ENCODE measurements at regions not wholly inside any gene's neighbourhood (a gene's known extent, or its start where the extent isn't known, plus 50 kb on each side); places are given as distances from the start of the nearest gene placed in this dataset.

DNA sequence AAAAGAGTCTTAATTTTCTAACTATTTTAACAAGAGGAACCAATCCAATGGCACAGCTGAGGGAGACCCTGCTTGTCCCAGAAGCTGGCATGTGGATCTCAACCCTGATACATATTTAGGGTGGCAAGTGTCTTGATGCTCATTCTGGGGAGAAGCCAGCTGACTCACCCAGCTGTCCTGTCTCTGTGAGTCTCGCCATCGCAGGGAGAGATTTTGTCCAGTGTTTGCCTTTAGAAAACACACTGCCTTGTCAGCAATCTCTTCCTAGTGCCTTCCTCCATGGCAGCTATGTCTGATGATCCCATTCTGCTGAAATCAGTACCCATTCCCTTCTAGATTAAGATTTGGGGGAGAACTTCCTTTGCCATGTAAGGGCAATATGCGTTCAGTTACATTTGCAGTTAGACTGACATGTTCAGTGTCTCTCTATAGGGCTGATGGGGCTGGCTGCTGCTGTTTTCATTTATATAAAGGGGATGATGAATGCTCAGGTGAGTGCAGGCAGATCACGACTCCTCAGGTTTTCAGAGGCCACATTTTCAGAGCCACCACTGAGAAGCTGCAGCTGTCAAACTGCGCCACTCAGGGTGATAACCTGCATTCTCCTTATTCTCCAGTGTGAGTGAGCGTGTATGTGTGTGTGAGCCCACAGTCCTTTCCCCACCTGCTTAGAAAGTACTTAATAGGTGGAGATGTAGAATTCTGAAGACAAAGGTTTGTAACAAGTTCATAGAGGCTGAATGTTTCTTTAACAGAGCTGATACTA lies 217.0 kb downstream of the GAS1 start:
- no peak for DNase-seq (ENCODE audit: low read depth in 2 of 2)

DNA sequence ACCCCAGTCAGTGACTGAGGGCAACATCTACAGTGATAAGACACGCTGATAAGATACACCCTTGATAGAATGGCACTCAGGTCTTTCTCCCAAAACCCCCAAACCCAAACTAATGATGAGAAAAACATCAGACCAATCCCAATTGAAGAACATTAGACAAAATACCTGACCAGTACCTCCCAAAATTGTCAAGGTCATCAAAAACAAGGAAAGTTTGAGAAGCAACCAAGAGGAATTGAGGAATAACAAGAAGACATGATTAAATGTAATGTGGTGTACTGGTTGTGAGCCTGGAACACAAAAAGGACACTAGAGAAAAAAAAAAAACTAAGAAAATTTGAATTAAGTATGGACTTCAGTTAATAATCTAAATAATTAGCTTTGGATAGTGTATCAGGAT lies 222.8 kb downstream of the GAS1 start:
- no peak for DNase-seq (ENCODE audit: low read depth in 2 of 2)

DNA sequence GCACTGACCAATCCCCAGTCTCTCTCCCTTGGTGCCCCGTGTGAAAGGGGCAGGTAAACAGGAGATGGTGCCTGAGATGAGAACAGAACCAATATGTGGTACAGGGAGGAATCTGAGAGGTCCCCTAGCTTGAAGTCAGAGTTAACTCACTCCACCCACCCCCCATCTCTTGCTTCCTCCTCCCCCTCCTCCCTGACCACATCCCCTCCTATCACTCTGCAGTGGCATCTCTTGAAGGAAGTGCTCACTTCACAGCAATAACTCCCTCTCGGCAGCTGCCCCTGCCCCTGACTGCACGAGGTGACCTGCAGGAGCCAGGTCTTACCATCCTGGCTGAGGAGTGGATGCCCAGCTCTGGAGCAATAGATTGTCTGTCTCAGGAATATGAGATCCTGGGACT lies 224.0 kb downstream of the GAS1 start:
- DNase-seq (ENCODE audit: low read depth in 2 of 2), result no peak

DNA sequence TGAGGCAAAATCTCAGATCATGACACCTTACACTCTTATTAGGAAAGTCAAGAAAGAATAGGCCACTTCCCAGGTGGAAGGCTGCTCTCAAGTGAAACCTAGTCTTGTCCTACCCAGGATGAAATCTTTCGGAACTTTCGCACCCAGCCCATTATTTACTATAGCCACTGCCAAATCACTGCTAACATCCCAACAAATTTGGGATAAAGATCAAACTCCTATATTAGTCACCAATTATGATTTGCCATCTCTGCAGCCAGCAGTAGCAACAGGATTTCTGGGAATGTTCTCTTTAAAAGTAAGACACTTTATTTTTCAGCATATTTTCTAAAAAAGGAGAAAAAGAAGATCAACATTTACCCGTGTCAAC lies 224.6 kb downstream of the GAS1 start:
- no peak for DNase-seq (ENCODE audit: low read depth in 2 of 2)

DNA sequence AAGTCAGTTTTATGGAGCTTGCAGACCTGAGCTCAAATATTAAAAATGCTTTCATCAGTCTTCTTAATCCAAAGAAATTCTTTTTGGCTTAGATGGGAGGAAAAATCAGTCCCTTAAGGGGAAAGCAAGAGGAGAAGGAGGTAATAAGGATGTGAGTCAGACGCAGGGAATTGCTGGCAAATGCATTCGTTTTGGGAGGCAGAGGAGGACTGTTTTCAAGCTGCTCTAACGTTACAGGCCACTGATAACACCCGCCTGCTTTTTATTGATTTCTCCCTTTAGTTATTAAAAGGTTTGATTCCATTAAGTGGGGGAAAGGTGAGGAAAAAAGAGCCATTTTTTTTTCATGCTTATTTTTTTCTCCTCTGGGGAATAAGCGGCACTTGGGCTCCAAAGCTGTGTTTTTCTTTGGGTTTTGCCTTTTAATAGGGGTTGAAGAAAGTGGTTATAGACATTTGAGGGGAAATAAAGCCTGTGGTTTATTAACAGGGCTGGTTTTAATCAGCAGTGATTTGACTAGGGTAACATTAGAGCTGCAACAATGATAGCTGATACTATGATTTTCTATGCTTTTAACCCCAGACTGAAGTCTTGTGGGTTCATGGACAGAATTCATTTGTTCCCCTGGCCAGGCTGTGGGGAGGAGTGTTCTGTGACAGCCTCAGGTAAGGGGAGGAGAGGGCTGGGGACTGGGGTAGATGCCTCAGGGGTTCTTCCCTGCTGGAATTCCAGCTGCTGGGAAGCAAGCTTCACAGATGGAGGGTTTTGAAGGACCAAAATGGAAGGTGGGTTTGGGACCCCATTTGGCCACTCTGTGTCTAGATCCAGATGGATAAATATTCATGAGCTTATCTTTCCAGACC lies 225.2 kb downstream of the GAS1 start:
- no peak for DNase-seq (ENCODE audit: low read depth in 2 of 2)

DNA sequence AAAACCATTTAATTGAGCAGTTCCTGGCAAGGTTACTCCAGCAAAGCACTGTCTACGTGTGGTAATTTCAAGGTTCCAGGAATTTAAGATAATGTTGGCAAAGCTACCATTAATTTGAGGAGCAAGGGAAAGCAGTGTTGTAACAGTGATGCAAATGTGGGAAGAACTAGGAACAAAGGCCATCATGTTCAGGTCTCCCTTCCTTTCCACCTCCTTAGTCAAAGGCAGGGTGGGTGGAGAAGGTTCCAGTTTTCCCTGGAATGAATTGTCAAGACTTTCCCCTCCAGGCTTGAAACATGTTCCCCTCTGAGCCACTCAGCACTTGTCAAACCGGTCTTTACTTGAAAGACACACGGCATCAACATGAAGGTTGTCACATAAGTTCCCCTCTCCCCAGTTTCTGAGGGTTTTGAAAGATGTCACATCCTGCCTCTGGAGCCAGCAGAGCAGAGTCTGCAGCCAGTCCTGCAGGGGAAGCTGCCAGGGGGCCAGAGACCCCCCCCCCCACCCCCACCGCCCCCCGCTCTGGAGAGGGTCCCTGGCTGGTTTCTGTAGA lies 226.0 kb downstream of the GAS1 start:
- no peak for DNase-seq (ENCODE audit: low read depth in 2 of 2)

DNA sequence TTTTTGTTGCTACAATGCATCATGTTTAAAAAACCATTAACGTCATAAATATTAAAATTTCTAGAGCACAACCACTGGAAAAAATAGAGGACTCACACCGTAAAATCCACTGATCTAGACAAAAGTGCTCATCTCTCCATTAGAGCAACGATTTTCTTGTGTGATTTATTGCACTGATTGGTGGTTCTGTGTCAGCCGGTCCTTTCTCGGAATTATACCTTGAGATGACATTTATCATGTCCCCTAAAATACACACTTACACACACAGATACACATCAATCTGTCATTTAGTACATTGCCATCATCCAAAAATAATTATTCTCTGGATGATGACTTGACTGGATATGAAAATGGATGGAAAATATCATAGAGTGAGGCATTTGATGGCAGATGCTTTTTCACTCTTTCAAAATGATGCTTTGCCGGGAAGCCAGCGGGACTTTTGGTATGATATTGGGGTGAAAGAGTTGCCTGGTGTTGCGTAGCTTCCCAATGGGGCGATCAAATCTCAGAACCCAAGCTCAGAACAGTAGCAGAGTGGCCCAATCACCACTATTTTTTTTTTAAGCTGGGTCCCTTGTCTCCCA lies 226.6 kb downstream of the GAS1 start:
- no peak for DNase-seq (ENCODE audit: low read depth in 2 of 2)

DNA sequence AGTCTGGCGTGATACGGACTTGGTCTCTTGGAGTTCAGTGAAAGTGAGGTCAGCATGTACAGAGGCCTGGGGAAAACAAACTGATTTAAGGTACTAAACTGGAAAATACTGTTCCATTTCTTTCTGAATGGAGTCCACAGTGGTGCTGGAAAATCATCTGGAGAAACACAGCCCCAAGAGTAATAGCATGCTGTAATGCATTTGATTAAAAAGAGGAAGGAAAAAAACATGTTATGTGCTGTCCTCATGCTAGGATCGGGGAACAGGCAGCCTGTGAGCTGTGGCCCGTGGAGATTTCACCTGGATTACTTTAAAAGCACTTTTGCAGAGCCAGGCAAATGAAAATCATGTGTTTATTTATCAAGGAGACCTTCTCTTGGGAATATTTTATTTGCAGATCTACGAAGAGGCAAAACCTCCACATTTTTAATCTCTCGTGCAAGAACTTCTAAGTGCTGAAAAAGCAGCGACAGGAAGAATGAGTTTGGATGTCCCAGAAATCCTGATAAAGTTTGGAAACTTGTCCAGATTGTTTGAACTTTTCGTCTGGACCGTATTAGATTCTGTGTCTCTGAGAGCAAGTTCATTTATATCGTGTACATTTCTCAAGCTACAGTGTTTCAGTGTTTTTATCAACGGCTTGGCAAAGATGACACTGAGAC lies 228.8 kb downstream of the GAS1 start:
- DNase-seq (ENCODE audit: low read depth in 2 of 2), result no peak

DNA sequence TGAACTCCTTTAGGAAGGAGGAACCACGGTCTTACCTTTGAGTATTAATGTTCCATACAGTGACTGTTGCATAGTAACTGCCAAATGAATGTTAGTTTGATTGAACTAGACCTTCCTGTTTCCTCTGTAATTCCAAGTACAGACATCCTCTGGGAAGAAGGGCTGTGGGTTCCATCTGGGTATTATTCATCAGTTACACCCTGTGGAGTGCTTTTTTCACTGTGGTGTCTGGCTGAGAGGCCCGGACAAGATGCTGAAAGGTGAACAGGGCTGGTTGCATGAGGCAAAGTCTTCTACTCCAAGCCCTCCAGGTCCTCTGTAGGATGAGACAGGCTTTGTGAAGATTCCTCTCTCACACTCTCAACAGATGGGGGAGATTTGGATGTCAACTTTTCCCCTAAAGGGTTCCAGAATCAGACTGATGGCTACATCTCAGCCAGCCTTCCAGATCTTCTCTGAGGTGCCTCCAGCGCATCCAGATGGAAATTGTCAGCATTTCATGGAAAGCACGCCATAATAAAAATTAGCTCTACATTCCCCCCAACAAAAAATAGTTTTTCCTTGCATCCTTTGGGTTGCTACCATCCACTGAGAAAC lies 230.9 kb downstream of the GAS1 start:
- no peak for DNase-seq (ENCODE audit: low read depth in 2 of 2)

DNA sequence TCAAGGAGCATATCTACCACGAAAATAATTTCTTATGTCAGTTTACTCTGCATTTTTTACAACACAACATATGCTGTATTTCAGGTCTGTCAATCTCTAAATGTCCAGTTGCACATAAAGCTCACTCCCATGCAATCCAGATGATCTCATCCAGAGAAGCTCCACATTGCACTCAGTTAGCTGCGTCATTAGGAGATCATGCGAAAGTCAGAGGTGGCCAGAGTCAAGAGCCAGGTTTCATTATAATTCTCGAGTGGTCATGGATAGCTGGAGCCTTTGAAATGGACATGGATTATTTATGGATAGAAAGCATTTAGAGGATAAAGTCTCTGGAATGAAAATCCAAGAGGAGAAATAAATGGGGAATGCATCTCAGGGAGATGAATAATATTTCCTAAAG lies 232.3 kb downstream of the GAS1 start:
- no peak for DNase-seq (ENCODE audit: low read depth in 2 of 2)

DNA sequence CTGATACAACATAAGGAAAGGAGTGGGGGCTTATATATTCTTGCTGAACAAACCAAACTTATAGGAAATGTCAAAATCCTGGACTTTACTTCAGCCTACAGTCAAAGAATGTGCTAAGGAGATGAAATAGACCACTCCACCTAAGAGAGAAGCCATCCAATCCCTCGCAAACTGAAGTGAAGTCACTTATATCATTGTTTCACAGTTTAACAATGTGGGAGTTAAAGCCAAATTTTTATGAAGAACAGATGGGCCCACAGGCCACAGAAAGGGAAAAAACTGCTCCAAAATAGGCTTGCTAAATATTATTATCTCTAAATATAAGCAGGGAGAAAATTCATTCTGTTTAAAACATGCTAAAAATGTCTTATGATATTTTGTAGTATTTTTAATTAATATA lies 233.3 kb downstream of the GAS1 start:
- no peak for DNase-seq (ENCODE audit: low read depth in 2 of 2)

DNA sequence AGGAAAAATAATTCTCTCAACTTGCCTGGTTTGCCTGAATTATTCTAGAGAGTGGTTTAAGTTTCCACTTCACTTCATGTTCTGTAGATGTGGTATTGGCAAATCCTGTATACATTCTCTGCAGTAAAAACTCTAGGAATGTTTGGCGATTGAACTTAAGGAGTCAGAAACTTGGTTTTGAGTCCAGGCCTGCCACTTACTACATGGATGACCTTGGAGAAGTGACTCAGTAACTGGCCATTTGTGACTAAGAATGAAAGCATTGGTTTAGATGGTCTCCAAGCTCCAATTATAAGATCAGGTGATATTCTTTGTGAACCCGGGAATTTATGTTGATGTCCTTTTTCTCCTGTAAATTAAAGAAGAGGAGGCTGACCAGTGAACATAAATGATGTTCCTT lies 233.8 kb downstream of the GAS1 start:
- DNase-seq (ENCODE audit: low read depth in 2 of 2), result no peak

DNA sequence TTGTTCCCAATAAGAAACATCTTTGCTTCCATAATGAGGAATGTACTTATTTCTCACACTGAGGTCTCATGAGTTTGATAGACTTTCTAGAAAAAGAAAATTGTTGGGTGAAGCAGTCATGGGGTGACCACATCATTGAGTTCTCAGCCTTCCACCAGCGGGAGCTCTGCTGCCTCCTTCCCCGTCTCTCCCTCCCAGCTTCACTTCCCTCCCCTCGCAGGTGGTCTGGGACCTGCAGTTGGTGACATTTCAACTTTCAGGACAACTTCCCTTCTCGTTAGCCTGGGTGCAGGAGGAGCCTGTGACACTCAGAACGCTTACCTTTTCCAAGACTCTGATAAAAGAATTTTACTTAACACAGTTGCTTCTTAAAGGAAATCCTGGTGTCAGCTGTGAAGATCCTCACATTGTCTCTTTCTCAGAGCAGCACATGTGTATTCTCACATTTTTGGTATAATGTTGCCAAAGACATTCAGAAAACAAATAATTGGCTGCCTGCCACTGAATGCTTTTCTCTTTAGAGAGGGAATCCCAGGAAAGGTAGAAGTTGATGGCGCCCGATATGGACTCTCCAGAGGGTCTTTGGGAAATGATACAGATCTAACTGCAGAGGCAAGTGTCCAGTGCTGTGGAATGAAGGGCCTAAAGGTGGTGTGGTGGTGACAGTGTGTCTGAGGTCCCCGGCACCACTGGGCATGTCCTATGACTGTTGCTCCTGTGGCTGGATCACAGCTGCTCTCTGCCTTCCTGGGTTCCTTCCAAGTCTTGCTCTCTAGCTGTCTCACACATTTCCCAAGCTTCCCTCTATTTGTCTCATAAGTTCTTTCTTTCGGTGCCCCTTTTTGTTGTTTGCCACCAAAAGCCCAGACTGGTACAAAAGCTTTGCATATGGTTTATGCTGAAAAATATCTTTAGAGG lies 238.1 kb downstream of the GAS1 start:
- DNase-seq (ENCODE audit: low read depth in 2 of 2), result no peak

DNA sequence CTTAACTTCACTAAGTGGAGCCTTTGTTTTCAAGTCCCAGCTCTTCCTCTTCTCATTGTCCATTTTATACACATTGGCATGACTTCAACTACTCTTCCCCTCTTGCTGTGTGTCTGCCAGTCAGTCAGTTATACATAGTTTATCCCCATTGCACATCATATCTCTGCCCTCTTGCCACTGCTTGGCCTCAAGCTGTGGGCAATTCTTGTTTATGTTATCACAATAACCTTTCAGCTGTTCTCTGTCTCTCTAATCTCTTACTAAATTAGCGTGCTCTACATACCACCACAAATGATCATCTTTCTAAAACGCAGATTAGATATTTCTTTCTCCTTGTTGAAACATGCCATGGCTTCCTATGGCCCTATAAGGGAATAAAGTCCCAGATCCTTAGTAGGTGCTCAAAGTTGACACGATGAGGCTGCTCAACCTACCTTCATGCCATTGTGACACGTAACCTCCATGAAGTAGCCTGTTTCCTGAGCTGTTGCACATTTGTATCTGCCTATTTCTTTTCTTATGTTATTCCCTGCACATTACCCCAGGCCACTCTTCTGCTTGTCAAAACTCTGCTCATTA lies 239.3 kb downstream of the GAS1 start:
- DNase-seq (ENCODE audit: low read depth in 2 of 2), result no peak

DNA sequence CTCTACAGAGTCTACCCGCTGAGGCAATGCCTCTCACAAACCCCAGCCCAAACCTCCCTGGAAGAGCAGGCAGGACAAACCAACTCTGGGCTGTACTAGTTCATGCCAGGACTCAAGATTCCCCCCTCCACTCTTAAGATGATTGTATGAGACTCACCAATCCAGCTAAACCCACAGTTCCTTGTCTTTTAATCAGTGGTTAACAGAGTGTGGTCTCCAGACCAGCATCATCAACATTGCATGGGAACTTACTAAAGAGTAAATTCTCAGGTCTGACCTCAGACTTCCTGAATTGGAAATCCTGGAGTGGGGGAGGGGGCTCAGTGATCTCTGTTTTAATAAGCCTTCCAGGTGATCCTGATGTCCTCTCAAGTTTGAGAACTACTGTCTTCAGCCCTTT lies 240.9 kb downstream of the GAS1 start:
- DNase-seq (ENCODE audit: low read depth in 2 of 2), result no peak

DNA sequence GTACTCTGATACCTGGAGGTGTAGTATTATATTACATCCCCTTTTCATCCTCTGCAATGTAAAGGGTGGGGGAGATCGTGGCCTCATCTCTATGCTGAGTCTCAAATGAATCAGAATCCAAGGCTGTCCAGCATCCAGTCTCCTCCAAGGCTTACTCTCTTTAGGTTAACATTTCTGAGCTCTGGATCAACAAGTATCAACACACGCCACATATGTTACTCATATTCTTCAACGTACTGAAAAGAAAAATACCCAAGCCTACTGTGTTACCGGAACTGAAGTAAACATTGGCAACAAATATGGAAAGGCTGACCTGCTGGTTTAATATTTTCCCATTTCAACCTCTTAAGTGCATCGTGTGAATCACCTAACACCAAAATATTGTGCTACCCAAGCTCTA lies 241.8 kb downstream of the GAS1 start:
- DNase-seq (ENCODE audit: low read depth in 2 of 2), result no peak

DNA sequence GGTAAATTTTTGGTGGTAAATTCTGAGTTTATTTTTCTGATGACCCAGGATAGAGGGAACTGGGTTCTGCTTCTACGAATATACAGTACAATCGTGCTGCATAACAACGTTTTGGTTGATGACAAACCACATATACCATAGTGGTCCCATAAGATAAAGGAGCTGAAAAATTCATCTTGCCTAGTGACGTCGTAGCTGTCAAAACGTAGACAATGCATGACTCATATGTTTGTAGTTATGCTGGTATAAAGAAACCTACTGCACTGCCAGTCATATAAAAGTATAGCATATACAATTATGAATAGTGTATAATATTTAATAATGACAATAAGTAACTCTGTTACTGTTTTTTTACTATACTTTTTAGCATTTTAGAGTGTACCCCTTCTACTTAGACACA lies 244.0 kb downstream of the GAS1 start:
- DNase-seq (ENCODE audit: low read depth in 2 of 2), result no peak

DNA sequence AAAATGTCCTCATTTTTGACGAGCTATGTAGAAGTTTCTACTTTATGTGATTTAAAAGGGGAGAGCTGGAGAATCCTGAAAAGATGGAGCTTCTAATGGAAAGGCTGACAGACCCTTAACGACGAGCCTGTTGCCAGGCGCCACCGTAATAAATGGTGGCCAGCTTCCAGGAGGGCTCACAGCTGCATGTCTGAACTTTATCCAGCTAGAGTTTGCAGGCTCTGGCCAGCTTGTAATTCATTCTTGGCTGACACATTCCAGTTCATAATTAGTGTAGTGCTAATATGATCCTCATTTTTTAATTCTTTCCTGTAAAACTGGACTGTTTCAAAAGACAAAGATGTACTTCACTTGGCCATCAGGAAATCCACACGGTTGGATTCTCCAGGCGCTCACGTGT lies 246.7 kb downstream of the GAS1 start:
- no peak for DNase-seq (ENCODE audit: low read depth in 2 of 2)

DNA sequence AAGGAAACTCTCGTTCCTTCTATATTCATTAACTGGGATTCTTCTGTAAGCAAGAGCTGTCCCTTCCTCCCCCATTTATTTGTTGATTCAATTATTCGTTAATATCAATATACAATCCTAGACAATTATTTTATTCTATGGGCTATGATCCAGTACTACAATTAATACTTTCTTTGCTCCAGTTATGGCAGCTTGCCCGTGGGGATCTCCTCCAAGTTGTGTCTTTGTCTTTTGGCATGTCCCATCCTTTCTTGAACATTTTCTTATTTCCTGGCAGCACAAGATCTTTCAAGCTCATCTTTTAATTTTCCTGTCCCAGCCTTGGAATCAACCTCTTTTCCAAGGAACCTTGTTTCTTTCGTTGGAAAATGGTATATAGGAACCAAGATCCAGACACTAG lies 249.3 kb downstream of the GAS1 start:
- DNase-seq (ENCODE audit: low read depth in 2 of 2), result no peak

DNA sequence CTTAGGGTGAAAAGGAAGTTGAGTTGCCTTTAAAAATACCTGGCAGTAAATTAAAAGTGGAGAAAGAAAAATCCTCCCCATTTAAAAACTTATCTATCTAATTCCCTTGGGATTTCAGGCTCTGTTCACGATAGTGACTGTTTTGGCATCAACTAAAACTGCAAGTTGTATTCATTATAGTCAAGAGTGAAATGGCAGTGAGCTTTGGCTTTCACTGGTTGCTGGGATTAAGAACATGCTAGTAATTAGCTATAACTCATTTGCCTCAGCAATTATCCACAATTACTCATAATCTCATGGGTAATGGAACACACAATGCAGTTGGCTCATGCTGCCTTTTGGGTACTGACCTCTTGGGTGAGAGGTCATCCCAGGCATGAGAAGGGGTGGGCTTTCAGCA lies 250.1 kb downstream of the GAS1 start:
- no peak for DNase-seq (ENCODE audit: low read depth in 2 of 2)

Measured in stimulated activated CD8-positive, alpha-beta memory T cell treated with anti-CD3 and anti-CD28 coated beads, Interleukin-15, amount 100 ng/mL, for 48 hours (primary cell).